GM19035 (cell line): ENCODE measurements at regions not wholly inside any gene's neighbourhood (a gene's known extent, or its start where the extent isn't known, plus 50 kb on each side); places are given as distances from the start of the nearest gene placed in this dataset.
A peak's percentile ranks its signal among the peaks of the same experiment; 100 is the strongest.
"Not testable (repeated sequence)": the region's sequence is repeated elsewhere in the genome, so short reads cannot be mapped to it uniquely, and the experiment has no call there.

Source experiments
- ATAC-seq: cut with Tn5 transposase; IDR thresholded peaks from one replicate; pipeline ENCODE4 v1.9.1; 2021; ENCODE audit not compliant: unreplicated experiment

- ATAC-seq: peak; percentile 72
Measured at GRCh38 chr3:87621667-87622066, 345.3 kb upstream of the POU1F1 start.

- ATAC-seq: no peak
Measured at GRCh38 chr3:87615506-87615905, 339.1 kb upstream of the POU1F1 start.

- no peak for ATAC-seq
Measured at GRCh38 chr3:87614998-87615397, 338.6 kb upstream of the POU1F1 start.

GRCh38 chr3:87607234-87607633, 330.9 kb upstream of the POU1F1 start:
- no peak for ATAC-seq

- ATAC-seq: no peak
Measured at GRCh38 chr3:87595798-87596197, 319.4 kb upstream of the POU1F1 start.

GRCh38 chr3:87581240-87581639, 304.9 kb upstream of the POU1F1 start:
- ATAC-seq: no peak

GRCh38 chr3:87576752-87577151, 300.4 kb upstream of the POU1F1 start:
- ATAC-seq: no peak

- ATAC-seq: no peak
Measured at GRCh38 chr3:87575550-87575949, 299.2 kb upstream of the POU1F1 start.

GRCh38 chr3:87568331-87568730, 291.9 kb upstream of the POU1F1 start:
- no peak for ATAC-seq

GRCh38 chr3:87564438-87564837, 288.1 kb upstream of the POU1F1 start:
- ATAC-seq: no peak

GRCh38 chr3:87563712-87564111, 287.3 kb upstream of the POU1F1 start:
- ATAC-seq: no peak

- ATAC-seq: no peak
Measured at GRCh38 chr3:87558492-87558891, 282.1 kb upstream of the POU1F1 start.

GRCh38 chr3:87555290-87555689, 278.9 kb upstream of the POU1F1 start:
- no peak for ATAC-seq

GRCh38 chr3:87553058-87553457, 276.7 kb upstream of the POU1F1 start:
- no peak for ATAC-seq

GRCh38 chr3:87550892-87551291, 274.5 kb upstream of the POU1F1 start:
- ATAC-seq: no peak

- ATAC-seq: no peak
Measured at GRCh38 chr3:87549208-87549607, 272.8 kb upstream of the POU1F1 start.

- no peak for ATAC-seq
Measured at GRCh38 chr3:87548271-87548670, 271.9 kb upstream of the POU1F1 start.

GRCh38 chr3:87546216-87546615, 269.8 kb upstream of the POU1F1 start:
- no peak for ATAC-seq

- not testable (repeated sequence) for ATAC-seq
Measured at GRCh38 chr3:87543408-87543807, 267.0 kb upstream of the POU1F1 start.

GRCh38 chr3:87541723-87542122, 265.3 kb upstream of the POU1F1 start:
- ATAC-seq: no peak

- not testable (repeated sequence) for ATAC-seq
Measured at GRCh38 chr3:87538722-87539121, 262.3 kb upstream of the POU1F1 start.

- no peak for ATAC-seq
Measured at GRCh38 chr3:87509401-87509800, 233.0 kb upstream of the POU1F1 start.

GRCh38 chr3:87508921-87509320, 232.5 kb upstream of the POU1F1 start:
- no peak for ATAC-seq

GRCh38 chr3:87507753-87508152, 231.4 kb upstream of the POU1F1 start:
- ATAC-seq: no peak
